Lung microvascular endothelial cell (primary cell): ENCODE measurements at regions not wholly inside any gene's neighbourhood (a gene's known extent, or its start where the extent isn't known, plus 50 kb on each side); places are given as distances from the start of the nearest gene placed in this dataset.
A peak's percentile ranks its signal among the peaks of the same experiment; 100 is the strongest.

Experiments
- DNase-seq, 2 donors: peaks; one replicate each; pipeline versions ENCODE4 v3.0.0 to v3.0.0-alpha.2; 2010; ENCODE audit warnings: low read depth in 2 of 2

DNA sequence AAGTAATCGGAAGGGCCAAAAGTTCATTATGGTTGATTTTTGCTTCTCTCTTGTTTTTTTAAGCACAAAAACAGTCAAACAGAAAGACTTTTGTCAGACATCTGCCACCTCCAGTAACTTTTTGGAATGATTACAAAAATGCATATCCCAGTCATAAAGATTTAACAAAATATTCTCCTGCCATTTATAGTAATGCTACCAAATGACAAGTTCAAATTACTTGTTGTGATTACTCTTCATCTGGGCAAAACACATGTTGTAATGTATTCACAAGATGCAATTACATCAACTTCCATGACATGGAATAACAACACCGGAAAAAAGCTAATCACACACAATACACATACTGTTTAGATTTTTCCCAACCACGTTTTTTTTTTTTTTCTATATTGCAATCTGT is 1017.5 kb upstream of the TENM4 start:
- DNase-seq = no peak

DNA sequence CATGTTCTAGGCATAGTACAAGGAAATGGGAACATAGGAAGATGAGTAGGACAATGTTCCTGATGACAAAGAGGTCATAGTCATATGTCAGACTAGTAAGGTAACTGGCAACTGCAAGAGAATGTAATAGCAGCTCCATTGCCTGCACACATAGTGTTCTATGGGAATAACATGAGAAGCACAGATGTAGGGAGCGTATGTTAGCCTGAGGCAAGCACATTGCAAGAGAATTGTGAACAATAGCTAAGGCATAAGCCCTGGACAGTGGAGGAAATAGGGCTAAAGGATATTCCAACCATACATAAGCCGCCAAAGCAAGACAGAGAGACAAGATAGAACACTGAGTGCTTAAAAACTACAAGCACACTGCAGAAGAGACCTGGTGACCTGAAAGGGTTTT is 1017.0 kb upstream of the TENM4 start:
- DNase-seq = no peak

DNA sequence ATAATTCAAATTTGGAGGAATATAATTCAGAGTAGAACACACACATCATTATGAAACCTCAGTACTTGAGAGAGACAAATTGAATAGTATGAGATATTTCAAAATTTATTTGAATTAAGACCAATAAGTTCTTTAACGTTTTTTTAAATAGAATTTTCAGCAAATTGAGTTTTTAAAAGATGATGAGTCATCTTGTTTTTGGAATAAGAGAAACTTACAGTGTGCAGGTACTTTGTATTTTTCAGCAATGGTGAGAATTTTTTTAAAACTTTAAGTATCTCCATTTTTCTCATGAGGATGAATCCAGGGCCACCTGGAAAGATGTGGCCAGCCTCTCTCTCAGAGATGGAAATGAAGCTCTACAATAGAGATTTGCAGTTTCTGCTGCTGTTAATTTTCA is 1015.0 kb upstream of the TENM4 start:
- no peak for DNase-seq

DNA sequence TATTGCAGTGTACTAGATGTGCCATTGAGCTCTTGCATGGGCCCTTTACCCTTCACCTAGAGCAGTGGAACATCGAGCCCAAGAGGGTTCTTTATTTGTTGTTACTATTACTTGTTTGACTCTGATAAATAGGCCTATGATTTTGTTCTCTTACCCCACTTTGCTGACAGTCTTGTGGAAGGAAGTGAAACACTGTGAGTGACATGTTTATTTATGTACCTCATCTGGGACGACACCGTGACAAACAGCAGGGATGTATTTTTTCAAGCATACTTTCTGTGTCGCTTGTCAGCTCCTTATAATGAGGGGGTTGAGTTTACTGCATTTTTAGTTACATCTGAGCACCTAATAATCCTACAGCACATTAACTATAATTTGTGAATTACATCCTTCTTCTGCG is 1010.3 kb upstream of the TENM4 start:
- DNase-seq = no peak

DNA sequence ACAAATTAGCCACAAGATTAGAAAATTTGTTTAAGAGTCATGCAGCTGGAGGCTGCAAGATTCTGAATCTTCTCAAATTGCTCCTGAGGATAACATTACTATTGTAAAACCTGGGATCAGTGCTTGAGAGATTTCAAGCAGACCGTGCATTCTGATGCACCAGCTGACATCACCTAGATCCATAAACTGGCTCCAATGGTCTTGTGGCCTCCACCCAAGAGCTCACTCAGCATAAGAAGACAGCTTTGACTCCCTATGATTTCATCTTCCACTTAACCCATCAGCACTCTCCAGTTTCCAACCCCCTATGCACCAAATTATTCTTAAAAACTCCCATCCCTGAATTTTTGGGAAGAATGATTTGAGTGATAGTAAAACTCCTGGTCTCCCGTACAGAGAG is 1007.9 kb upstream of the TENM4 start:
- no peak for DNase-seq

DNA sequence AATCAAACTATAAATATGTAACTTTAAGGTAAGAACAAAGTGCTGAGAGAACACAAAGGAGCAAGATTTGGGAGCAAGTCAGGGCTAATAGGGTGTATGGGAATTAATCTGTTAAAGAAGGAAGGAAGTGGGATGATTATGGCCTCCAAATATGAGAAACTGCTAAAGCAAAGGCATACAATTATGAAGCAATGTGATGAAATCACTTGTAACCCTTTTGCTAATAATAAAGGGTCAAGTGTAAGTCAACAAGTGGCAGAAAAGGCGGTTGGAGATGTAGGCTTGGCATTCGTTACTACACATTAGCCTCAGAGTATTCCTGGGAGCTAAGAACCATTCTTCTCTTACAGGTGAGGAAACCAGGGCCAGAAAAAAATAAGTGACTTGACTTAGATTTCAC is 1002.3 kb upstream of the TENM4 start:
- no peak for DNase-seq

DNA sequence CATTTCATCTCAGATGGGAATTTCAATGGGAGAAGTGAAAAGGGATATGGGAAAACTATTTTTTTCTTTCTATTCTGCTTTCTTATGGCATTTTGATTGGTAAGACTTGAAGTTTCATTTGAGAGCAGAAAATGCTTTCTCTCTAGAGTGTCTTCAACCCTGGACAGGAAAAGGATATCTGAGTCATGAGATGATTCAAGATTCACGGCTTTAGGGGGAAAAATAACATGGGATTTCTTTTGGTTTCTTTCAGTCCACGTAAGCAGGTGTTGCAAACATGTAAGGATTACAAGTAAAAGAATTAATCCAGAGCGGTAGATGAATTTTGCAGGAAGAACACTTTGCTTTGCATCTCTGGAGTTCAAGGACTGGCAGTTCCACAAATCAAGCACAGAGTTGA is 1001.0 kb upstream of the TENM4 start:
- peak in 1 of 2 donors; percentile 1 for DNase-seq

DNA sequence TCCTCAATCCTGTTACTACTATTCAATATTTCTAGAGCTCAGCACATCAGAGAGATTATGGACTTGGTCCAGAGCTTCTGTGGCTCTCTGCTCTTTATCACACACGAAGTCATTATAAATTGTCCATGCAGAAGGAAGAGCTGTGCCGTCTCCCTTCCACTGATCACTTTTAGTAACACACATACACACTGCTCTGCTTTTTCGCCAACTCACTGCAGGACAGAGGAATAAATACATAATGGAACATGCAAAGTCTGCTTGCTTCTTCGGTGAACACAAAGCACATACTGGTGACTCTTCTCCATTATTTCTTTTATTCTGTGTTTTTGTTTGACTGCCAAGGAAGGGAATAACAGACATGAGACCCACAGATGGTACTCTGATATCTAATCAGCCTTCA is 1000.0 kb upstream of the TENM4 start:
- DNase-seq = no peak

DNA sequence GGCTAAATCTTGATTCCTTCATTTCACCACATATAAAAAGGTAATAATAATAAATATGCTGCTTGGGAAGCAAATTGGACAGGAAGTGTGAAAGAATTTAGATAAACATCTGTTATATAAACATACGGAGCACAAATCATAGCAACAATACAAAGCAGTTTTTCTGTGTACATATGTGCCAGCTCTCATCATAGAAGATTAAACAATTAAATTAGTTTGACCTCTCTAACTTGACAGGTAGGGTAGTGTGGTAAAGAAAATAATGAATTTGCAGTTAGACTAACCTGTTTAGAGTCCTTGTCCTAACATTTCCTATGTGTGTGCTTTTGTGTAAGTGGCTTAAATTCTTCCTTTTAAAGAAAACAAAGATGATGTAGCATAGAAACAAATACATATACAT is 995.7 kb upstream of the TENM4 start:
- no peak for DNase-seq

DNA sequence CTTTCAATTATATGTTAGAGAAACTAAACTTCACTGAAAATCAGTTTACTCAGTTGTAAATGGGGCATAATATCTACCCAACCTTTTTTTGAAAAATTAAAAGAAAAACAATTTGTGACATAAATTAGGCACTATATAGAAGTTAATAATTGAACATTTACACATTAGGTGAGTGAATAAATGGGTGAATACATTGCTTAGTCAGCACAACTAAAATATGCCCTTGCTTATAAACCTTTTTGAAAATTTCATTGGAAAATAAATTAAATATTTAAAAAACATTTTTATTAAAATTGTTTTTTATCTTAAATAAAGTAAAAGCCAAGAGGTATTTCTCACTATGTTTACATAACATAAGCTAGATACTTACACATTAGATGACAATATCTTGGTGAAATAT is 994.5 kb upstream of the TENM4 start:
- no peak for DNase-seq

DNA sequence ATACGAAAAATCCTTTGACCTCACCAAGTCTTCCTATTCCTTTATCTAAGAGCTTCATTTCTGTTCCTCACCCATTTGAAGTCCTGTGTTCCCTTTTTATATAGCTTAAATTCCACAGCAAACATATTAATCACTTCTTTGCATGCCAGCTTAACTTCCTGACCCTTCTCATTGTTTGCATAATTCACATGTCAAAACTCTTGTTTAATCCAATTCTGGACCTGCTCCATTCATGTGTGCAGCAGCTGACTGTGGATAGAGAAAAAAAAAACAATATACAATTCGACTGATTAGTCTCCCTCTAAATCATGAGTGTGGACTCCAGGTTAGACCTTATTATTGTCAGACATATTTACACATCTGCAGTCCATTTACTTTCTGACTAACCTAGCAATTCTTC is 991.2 kb upstream of the TENM4 start:
- DNase-seq = no peak

DNA sequence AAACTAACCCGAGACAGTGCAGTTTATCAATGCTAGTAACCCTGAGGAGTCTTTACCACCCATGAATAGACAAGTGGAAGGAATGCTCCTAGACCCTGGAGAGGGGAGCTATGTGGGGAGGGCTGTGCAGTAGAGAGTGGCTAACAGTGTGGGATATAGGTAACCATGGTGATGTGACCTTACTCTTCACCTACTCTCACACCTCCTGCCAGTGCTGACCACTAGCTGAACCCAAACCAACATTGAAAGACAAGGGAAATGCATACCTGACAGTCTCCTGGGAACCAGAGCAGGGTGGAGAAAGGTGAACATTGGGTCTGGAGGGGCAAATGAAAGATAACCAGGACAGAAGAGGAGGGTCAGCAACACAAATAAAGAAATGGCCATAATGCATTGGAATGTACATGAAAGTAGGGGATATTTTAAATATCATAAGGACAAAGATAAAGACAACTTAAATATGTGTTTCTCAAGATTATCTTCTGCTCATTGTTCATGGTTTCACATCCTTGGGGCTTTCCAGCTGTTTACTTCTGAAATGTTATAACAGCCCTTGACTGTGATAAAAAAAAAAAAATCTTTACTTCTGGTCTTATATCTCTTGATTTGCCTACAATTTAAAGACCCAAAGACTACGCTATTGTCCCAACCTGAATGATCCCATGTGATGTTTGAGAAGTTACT is 983.3 kb upstream of the TENM4 start:
- no peak for DNase-seq

DNA sequence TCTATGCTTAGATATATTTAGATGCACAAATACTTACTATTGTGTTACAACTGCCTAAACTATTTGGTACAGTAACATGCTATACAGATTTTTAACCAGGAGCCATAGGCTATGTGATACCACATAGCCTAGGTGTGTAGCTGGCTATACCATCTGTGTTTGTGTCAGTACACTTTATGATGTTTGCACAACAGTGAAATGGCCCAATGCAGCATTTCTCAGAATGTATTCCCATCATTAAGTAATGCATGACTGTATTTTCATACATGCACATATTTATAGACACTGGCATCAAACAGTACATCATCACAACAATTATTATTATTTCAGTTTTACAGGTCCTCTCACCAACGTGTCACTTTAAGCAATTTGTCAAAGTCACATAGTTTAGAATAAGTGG is 979.5 kb upstream of the TENM4 start:
- no peak for DNase-seq

DNA sequence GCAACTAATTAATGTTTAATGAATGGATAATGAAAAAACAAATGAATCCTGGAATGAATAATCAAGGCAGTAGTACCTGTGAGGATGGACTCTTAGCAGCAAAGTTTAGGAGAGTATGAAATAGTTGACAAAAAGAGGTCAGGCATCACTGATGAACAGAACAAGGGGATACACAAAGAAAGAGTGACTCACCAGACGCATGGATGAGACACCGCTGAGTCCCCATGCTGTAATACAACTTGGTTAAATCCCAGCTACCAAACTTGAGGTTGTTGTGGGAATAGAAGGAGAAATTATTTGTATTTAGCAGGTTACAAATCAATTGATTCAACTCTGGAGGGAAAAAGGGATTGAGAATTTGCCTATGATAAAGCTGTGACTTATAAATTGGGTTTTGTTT is 976.9 kb upstream of the TENM4 start:
- no peak for DNase-seq

DNA sequence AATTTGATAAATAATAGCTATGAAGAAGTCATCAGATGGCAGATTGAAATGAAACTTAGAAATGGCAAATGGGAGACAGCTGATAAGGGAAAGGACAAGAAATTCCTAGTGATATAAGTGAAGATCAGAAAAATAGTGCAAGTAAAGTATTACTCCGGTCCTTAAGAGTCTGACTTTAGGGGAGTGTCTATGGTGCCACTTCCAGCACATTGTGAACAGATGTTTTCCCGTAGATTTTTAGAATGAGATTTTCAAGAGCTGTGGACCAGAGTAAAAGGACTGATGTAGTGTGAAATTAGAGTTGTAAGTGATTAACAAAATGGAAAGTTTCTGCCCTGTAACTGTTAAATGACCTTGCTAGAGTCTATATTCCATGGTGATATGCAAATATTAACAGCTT is 974.8 kb upstream of the TENM4 start:
- no peak for DNase-seq

DNA sequence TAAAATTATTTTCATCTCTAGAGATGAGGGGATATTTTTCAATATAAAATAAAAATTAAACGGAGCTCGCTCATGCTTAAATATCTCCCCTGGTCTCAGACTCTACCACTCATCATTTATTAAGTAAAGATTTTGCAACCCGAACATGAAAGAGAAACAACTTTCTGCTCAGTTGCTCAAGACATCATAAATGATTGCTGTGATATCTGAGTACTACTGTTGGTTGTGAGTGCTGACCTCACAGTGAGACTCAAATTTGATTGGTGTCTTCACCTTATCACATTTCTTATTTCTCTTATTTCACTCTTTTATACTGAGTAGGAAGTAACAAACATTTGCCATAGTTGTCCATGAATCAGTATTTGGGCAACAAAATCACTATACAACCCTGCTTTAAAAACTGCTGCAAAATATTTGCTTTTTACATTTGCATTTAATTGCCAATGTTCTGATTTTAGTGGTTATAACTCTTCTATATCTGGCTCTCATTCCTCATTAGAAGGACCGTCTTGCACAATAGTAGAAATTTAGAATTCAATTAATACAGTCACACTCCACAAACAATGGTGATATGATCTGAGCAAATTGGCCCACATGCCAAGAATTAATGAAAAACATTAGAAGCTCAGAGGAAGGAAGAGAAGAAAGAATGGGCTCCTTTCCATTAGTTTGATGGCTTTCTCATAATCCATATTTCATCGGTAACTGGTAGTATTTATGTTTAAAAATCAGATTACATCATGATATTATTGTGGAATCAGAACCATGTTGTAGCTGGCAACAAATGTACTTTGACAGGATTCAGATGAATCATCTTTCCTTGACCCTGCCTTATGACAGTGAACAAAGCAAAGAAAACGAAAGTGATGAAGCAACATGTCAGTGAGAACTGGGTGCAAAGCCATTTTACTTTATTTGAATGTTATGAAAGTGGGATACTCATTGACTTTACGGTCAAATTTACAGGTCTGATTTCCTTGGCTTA is 973.6 kb upstream of the TENM4 start:
- peak in 1 of 2 donors; percentile 59 for DNase-seq

DNA sequence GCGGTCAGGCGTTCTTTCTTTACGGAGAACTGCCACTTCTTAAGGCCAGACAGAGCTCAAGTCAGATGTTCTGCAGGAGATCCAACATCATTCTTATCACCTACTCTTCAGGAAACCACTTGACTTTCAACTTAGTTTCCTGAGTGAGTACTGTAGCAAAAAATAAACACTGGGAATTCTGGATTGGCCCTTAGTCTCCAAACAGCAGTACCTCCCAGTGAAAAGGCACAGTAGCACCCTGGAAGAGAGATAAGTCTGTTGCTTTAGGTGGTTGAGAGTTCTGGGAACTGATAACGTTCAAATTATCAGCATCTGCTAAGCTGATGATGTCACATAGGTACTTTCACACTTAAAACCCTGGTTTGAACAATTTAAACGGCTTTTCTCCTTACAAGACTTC is 971.8 kb upstream of the TENM4 start:
- no peak for DNase-seq

DNA sequence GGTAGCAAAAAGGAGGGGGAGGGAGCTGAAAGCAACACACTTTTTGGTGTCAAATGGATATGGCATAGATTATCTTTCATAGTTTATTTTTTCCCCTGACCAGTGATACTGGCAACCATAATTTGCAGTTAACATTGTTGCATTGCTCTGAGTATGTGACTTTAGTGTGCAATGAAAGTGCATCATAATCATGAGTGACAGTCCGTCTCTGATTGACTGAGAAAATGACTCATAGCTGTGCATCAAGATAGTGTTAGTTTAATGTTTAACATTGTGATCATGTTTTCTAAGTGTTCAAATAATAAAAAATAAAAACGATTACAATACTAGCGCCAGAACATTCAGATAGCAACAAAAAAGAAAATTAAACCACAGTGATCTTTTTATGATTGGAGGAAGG is 952.4 kb upstream of the TENM4 start:
- no peak for DNase-seq

DNA sequence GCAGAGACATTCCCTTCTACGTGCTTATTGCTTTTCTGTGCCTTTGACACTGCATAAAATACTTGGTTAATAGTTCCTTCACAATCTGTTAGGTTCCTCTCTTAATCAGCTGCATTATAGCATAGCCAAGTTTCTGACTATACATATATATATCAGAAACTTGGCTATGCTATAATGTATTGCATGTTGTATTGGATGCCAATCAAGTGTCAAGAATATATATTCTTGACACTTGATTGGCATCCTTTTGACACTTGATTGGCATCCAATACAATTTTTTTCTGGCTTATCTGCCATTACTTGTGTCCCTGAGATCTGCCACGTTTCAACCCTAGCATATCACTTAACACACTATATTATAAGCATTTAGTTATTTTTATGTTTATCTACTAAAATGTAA is 949.7 kb upstream of the TENM4 start:
- no peak for DNase-seq

DNA sequence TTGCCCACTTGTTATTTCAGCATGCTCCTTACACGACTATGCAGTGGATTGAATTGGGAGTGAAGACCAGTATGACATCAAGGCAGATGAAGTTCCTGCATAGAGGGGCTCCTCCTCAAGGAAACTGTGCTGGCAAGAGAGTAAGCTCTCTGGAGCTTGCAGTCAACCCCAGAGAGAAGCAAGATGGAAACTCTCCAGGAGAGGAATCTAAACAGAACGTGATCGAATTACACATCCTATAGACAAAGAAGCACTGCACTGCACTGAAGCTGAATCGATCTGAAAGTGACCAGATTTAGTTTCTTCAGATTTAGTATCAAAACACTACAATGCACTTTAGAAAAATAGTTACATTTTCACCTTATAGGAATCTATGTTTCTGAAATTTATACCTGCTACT is 947.7 kb upstream of the TENM4 start:
- no peak for DNase-seq

DNA sequence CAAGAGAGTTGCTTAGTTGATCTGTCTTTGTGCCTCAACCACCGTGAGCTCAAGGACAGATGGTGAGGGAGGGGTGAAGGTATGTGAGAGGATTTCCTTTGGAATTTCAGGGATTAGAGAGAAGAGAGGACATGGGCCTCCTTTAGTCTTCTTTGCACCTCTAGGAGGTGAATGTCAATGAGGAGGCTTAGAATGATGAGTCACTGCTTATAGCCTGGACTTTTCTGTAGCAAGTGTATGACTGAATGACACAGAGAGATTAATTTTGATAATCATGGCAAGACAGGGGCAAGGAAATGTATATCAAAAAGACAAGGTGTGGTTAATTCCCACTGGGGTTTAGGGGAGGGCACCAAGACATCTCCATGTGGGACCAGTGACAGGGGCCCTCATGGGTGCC is 947.3 kb upstream of the TENM4 start:
- no peak for DNase-seq

DNA sequence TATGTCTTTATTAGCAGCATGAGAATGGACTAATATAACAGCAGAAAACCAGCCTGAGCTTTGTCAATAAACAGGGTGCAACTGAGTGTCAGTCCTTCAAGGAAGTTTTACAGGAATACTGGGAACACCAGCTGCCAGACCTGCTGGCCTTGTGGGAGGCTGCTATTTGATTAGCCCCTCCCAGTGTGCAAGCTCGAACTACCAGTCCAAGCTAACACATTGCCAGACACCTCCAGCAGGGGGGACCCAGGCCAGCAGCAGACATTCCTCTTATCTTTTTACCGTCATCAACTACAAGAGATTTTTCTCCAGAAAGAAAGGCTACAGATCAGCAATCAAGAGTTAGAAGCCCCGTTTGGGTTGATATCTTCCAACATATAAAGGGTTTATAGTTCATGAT is 942.8 kb upstream of the TENM4 start:
- DNase-seq = no peak

DNA sequence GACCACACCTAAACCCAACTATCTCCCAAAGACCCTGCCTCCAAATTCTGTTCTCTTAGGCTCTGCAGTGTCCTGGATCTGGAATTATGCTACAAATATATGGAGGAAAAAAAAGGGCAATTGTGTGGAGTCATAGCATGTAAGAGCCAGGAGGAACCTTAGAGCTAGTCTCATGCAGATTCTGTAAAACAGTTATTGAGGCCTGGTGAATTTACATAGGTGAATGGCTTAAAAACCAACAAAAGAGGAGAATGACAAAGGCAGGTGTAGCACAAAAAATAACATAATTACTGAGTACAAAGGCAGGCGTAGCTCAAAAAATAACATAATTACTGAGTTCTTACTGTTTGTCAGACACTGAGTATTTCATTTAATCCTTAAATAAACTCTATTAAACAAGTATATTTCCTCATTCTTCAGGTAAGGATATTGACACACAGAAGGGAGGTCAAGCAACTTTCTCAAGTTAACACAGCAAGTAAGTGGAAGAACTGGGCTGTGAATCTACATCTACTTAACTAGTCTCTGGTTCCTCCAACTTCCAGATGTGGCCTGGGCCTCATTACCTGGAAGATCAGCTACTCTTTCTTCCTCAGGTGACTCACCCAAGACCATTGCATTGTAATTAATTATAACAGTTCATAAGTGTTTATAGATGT is 938.9 kb upstream of the TENM4 start:
- DNase-seq = no peak
